HepG2 (cell line): ENCODE measurements at regions not wholly inside any gene's neighbourhood (a gene's known extent, or its start where the extent isn't known, plus 50 kb on each side); places are given as distances from the start of the nearest gene placed in this dataset.

Source experiments
- FOXM1 ChIP-seq: sonication (generic); formaldehyde crosslinking; IDR thresholded peaks from 2 replicates; pipeline ENCODE4 v1.5.0; 2020; ENCODE audit warnings: missing genetic modification reagents
- GLMP ChIP-seq: sonication (generic); formaldehyde crosslinking; IDR thresholded peaks from 2 replicates; pipeline ENCODE4 v1.9.0; 2021; ENCODE audit warnings: missing genetic modification reagents, mild to moderate bottlenecking, borderline replicate concordance
- HDAC6 ChIP-seq: fragments of 200-600 bp; sonication (generic); IDR thresholded peaks from 2 replicates; pipeline ENCODE4 v1.7.0; 2017; ENCODE audit warnings: mild to moderate bottlenecking, antibody characterized with exemption, low read length, low read depth
- NAIF1 ChIP-seq: sonication (generic); formaldehyde crosslinking; IDR thresholded peaks from 2 replicates; pipeline ENCODE4 v1.5.0; 2020; ENCODE audit warnings: mild to moderate bottlenecking, missing genetic modification reagents, borderline replicate concordance
- NR2F6 ChIP-seq, 2 experiments: IDR thresholded peaks; 2 replicates each; pipeline ENCODE4 v1.6.1; 2016; ENCODE audit warnings: antibody characterized with exemption in 1 of 2, mild to moderate bottlenecking in 1 of 2
- RFXAP ChIP-seq: sonication (generic); formaldehyde crosslinking; IDR thresholded peaks from 2 replicates; pipeline ENCODE4 v1.4.0; 2020; ENCODE audit warnings: missing genetic modification reagents, borderline replicate concordance
- U2AF1 ChIP-seq: fragments of 200-400 bp; formaldehyde crosslinking; optimal IDR thresholded peaks from 2 replicates; pipeline ENCODE3; 2017; ENCODE audit warnings: mild to moderate bottlenecking, low read depth, low read length
- ZBTB39 ChIP-seq: sonication (generic); formaldehyde crosslinking; IDR thresholded peaks from 2 replicates; pipeline ENCODE4 v1.5.0; 2020; ENCODE audit warnings: missing genetic modification reagents
- ZNF20 ChIP-seq: sonication (generic); formaldehyde crosslinking; IDR thresholded peaks from 2 replicates; pipeline ENCODE4 v1.4.0; 2020; ENCODE audit warnings: mild to moderate bottlenecking, moderate library complexity, missing genetic modification reagents
- ZNF335 ChIP-seq: sonication (generic); formaldehyde crosslinking; IDR thresholded peaks from 2 replicates; pipeline ENCODE4 v1.4.0; 2020; ENCODE audit warnings: missing genetic modification reagents
- ZNF543 ChIP-seq: sonication (generic); formaldehyde crosslinking; IDR thresholded peaks from 2 replicates; pipeline ENCODE4 v1.4.0; 2020; ENCODE audit warnings: mild to moderate bottlenecking, missing genetic modification reagents
- ZNF557 ChIP-seq: sonication (generic); formaldehyde crosslinking; IDR thresholded peaks from 2 replicates; pipeline ENCODE4 v1.4.0; 2020; ENCODE audit warnings: missing genetic modification reagents
- ZNF780A ChIP-seq: sonication (generic); formaldehyde crosslinking; IDR thresholded peaks from 2 replicates; pipeline ENCODE4 v1.8.0; 2022; ENCODE audit warnings: mild to moderate bottlenecking, missing genetic modification reagents, moderate library complexity
- ZNF839 ChIP-seq: sonication (generic); formaldehyde crosslinking; IDR thresholded peaks from 2 replicates; pipeline ENCODE4 v1.4.0; 2020; ENCODE audit warnings: missing genetic modification reagents, mild to moderate bottlenecking, borderline replicate concordance
- ZSCAN22 ChIP-seq: sonication (generic); formaldehyde crosslinking; IDR thresholded peaks from 2 replicates; pipeline ENCODE4 v1.4.0; 2020; ENCODE audit warnings: mild to moderate bottlenecking, missing genetic modification reagents
- TF ChIP-seq, protein P1 (sequence below): IDR thresholded peaks from 2 replicates; pipeline ENCODE4 v1.6.1; 2016; ENCODE audit warnings: low read depth, borderline replicate concordance
- TF ChIP-seq, protein P2 (sequence below): sonication (generic); formaldehyde crosslinking; IDR thresholded peaks from 2 replicates; pipeline ENCODE4 v1.5.1; 2020; ENCODE audit warnings: missing genetic modification reagents, mild to moderate bottlenecking, borderline replicate concordance
- TF ChIP-seq, protein P3 (sequence below): sonication (generic); formaldehyde crosslinking; IDR thresholded peaks from 2 replicates; pipeline ENCODE4 v1.5.1; 2020; ENCODE audit warnings: mild to moderate bottlenecking, missing genetic modification reagents
- TF ChIP-seq, protein P4 (sequence below): sonication (generic); formaldehyde crosslinking; IDR thresholded peaks from 2 replicates; pipeline ENCODE4 v1.8.0; 2022; ENCODE audit warnings: missing genetic modification reagents, mild to moderate bottlenecking, inconsistent platforms, borderline replicate concordance

- TF ChIP-seq ZNF543 (CRISPR knock-in tag) (no peak), U2AF1 (no peak), ZNF780A (CRISPR knock-in tag) (no peak), ZNF20 (no peak), ZNF557 (no peak), FOXM1 (CRISPR knock-in tag) (no peak), NR2F6 (IDR thresholded peaks at IDR 0.05) (peak; percentile 39; the same call in 1 of the 2 replicates), NR2F6 (CRISPR knock-in tag; IDR thresholded peaks at IDR 0.05) (peak; percentile 84), NAIF1 (CRISPR knock-in tag) (no peak), HDAC6 (no peak), ZNF335 (CRISPR knock-in tag) (no peak), ZBTB39 (CRISPR knock-in tag) (no peak), GLMP (no peak), ZNF839 (CRISPR knock-in tag) (no peak), ZSCAN22 (0 out of 2 replicates have a peak, but pooled peaks have one; percentile 35), RFXAP (no peak)
- TF ChIP-seq, protein P1, sequence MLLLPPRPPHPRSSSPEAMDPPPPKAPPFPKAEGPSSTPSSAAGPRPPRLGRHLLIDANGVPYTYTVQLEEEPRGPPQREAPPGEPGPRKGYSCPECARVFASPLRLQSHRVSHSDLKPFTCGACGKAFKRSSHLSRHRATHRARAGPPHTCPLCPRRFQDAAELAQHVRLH (CRISPR knock-in tag), result no peak
- TF ChIP-seq, protein P2, sequence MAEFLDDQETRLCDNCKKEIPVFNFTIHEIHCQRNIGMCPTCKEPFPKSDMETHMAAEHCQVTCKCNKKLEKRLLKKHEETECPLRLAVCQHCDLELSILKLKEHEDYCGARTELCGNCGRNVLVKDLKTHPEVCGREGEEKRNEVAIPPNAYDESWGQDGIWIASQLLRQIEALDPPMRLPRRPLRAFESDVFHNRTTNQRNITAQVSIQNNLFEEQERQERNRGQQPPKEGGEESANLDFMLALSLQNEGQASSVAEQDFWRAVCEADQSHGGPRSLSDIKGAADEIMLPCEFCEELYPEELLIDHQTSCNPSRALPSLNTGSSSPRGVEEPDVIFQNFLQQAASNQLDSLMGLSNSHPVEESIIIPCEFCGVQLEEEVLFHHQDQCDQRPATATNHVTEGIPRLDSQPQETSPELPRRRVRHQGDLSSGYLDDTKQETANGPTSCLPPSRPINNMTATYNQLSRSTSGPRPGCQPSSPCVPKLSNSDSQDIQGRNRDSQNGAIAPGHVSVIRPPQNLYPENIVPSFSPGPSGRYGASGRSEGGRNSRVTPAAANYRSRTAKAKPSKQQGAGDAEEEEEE (CRISPR knock-in tag), result no peak
- TF ChIP-seq, protein P3, sequence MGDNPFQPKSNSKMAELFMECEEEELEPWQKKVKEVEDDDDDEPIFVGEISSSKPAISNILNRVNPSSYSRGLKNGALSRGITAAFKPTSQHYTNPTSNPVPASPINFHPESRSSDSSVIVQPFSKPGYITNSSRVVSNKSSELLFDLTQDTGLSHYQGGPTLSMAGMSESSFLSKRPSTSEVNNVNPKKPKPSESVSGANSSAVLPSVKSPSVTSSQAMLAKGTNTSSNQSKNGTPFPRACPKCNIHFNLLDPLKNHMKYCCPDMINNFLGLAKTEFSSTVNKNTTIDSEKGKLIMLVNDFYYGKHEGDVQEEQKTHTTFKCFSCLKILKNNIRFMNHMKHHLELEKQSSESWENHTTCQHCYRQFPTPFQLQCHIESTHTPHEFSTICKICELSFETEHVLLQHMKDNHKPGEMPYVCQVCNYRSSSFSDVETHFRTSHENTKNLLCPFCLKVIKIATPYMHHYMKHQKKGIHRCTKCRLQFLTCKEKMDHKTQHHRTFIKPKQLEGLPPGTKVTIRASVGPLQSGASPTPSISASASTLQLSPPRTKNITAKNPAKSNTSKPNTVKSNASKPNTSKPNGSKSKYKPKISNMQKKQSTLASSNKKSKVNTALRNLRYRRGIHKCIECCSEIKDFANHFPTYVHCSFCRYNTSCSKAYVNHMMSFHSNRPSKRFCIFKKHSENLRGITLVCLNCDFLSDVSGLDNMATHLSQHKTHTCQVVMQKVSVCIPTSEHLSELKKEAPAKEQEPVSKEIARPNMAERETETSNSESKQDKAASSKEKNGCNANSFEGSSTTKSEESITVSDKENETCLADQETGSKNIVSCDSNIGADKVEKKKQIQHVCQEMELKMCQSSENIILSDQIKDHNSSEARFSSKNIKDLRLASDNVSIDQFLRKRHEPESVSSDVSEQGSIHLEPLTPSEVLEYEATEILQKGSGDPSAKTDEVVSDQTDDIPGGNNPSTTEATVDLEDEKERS (CRISPR knock-in tag), result no peak
- TF ChIP-seq, protein P4, sequence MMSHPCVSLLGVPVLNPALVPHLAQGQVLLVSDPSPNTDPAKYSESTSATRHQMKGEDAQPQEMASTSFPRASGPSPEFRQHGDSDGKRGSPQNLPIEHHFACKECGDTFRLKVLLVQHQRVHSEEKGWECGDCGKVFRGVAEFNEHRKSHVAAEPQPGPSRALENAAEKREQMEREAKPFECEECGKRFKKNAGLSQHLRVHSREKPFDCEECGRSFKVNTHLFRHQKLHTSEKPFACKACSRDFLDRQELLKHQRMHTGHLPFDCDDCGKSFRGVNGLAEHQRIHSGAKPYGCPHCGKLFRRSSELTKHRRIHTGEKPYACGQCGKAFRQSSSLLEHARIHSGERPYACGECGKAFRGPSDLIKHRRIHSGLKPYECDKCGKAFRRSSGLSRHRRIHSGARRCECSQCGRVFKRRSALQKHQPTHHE (CRISPR knock-in tag), result no peak
These were observed 91.2 kb upstream of the UXS1 start (continued) for GRCh38 chr2:106285237-106285829.
